ENCODE measurements at regions not wholly inside any gene's neighbourhood (a gene's known extent, or its start where the extent isn't known, plus 50 kb on each side); places are given as distances from the start of the nearest gene placed in this dataset.

- H3K9me3 ChIP-seq (replicated peaks; ENCODE audit: insufficient read depth, low read length): no peaks in the 10 kb centered on the region
- H3K27me3 ChIP-seq (replicated peaks; ENCODE audit: insufficient read depth, low read length): no peaks in the 10 kb centered on the region
- no peak for DNase-seq
- H2AFZ ChIP-seq (ENCODE audit: low read length): no peak overlapping the region
- no peaks in the 10 kb centered on the region for H3K36me3 ChIP-seq (replicated peaks; ENCODE audit: insufficient read depth, low read length)
- H3K4me3 ChIP-seq (ENCODE audit: low read length): no peak overlapping the region
- H3K9ac ChIP-seq (ENCODE audit: low read length): no peak overlapping the region
- no peak overlapping the region for H3K27ac ChIP-seq (ENCODE audit: low read length)
- no peaks in the 10 kb centered on the region for H3F3A ChIP-seq (ENCODE audit: insufficient read depth, low read length)
- no peak overlapping the region for H3K4me2 ChIP-seq (ENCODE audit: low read depth, low read length)
- no peaks in the 10 kb centered on the region for H3K9me2 ChIP-seq (replicated peaks; ENCODE audit: insufficient read depth, low read length)
- no peaks in the 10 kb centered on the region for H3K79me2 ChIP-seq (ENCODE audit: low read length)
- TF ChIP-seq CTCF (IDR thresholded peaks at IDR 0.05; ENCODE audit: low read length): no peak
- TF ChIP-seq EZH2phosphoT487 (IDR thresholded peaks at IDR 0.05; ENCODE audit: low read length): no peak
- no peak for TF ChIP-seq EZH2 (optimal IDR thresholded peaks at IDR 0.05; ENCODE audit: low read depth, low read length)
- no peaks in the 10 kb centered on the region for H4K20me1 ChIP-seq (ENCODE audit: insufficient read depth, low read length)
- H3K4me1 ChIP-seq (ENCODE audit: low read length): no peaks in the 10 kb centered on the region
Measured at GRCh38 chr9:79382458-79382857, 189.3 kb upstream of the TLE4 start.

- Histone ChIP-seq H3K27me3 (replicated peaks; ENCODE audit: insufficient read depth, low read length) (no peaks in the 10 kb centered on the region), H3K27ac (ENCODE audit: low read length) (no peak overlapping the region), H2AFZ (ENCODE audit: low read length) (no peak overlapping the region), H3K4me1 (ENCODE audit: low read length) (no peaks in the 10 kb centered on the region), H3K4me2 (ENCODE audit: low read depth, low read length) (no peak overlapping the region), H3K9me3 (replicated peaks; ENCODE audit: insufficient read depth, low read length) (no peaks in the 10 kb centered on the region), H3F3A (ENCODE audit: insufficient read depth, low read length) (no peaks in the 10 kb centered on the region), H3K4me3 (ENCODE audit: low read length) (no peak overlapping the region), H3K79me2 (ENCODE audit: low read length) (no peaks in the 10 kb centered on the region), H4K20me1 (ENCODE audit: insufficient read depth, low read length) (no peaks in the 10 kb centered on the region), H3K36me3 (replicated peaks; ENCODE audit: insufficient read depth, low read length) (no peaks in the 10 kb centered on the region), H3K9ac (ENCODE audit: low read length) (no peak overlapping the region), H3K9me2 (replicated peaks; ENCODE audit: insufficient read depth, low read length) (no peaks in the 10 kb centered on the region)
- no peak for DNase-seq
- TF ChIP-seq CTCF (IDR thresholded peaks at IDR 0.05; ENCODE audit: low read length) (no peak), EZH2 (optimal IDR thresholded peaks at IDR 0.05; ENCODE audit: low read depth, low read length) (no peak), EZH2phosphoT487 (IDR thresholded peaks at IDR 0.05; ENCODE audit: low read length) (no peak)
Measured at GRCh38 chr9:79383096-79383495, 188.7 kb upstream of the TLE4 start.

GRCh38 chr9:79384091-79384490 is 187.7 kb upstream of the TLE4 start:
- no peaks in the 10 kb centered on the region for H4K20me1 ChIP-seq (ENCODE audit: insufficient read depth, low read length)
- no peaks in the 10 kb centered on the region for H3K27me3 ChIP-seq (replicated peaks; ENCODE audit: insufficient read depth, low read length)
- no peak overlapping the region for H3K27ac ChIP-seq (ENCODE audit: low read length)
- H3K9me2 ChIP-seq (replicated peaks; ENCODE audit: insufficient read depth, low read length): no peaks in the 10 kb centered on the region
- H2AFZ ChIP-seq (ENCODE audit: low read length): no peak overlapping the region
- no peak overlapping the region for H3K4me2 ChIP-seq (ENCODE audit: low read depth, low read length)
- no peak for DNase-seq
- H3F3A ChIP-seq (ENCODE audit: insufficient read depth, low read length): no peaks in the 10 kb centered on the region
- H3K4me3 ChIP-seq (ENCODE audit: low read length): no peak overlapping the region
- no peaks in the 10 kb centered on the region for H3K9me3 ChIP-seq (replicated peaks; ENCODE audit: insufficient read depth, low read length)
- H3K4me1 ChIP-seq (ENCODE audit: low read length): no peaks in the 10 kb centered on the region
- no peaks in the 10 kb centered on the region for H3K36me3 ChIP-seq (replicated peaks; ENCODE audit: insufficient read depth, low read length)
- no peaks in the 10 kb centered on the region for H3K79me2 ChIP-seq (ENCODE audit: low read length)
- no peak for TF ChIP-seq EZH2phosphoT487 (IDR thresholded peaks at IDR 0.05; ENCODE audit: low read length)
- TF ChIP-seq EZH2 (optimal IDR thresholded peaks at IDR 0.05; ENCODE audit: low read depth, low read length): no peak
- no peak for TF ChIP-seq CTCF (IDR thresholded peaks at IDR 0.05; ENCODE audit: low read length)
- no peak overlapping the region for H3K9ac ChIP-seq (ENCODE audit: low read length)
